GM12892 (cell line): ENCODE measurements at regions not wholly inside any gene's neighbourhood (a gene's known extent, or its start where the extent isn't known, plus 50 kb on each side); places are given as distances from the start of the nearest gene placed in this dataset.

ENCODE experiments used
- POLR2A ChIP-seq: IDR thresholded peaks from 2 replicates; pipeline ENCODE4 v1.6.1; 2011; ENCODE audit warnings: low read depth, low read length, control low read depth
- TAF1 ChIP-seq: IDR thresholded peaks from 2 replicates; pipeline ENCODE4 v1.6.1; 2011; ENCODE audit warnings: low read depth, mild to moderate bottlenecking, control low read depth, low read length, borderline replicate concordance

DNA sequence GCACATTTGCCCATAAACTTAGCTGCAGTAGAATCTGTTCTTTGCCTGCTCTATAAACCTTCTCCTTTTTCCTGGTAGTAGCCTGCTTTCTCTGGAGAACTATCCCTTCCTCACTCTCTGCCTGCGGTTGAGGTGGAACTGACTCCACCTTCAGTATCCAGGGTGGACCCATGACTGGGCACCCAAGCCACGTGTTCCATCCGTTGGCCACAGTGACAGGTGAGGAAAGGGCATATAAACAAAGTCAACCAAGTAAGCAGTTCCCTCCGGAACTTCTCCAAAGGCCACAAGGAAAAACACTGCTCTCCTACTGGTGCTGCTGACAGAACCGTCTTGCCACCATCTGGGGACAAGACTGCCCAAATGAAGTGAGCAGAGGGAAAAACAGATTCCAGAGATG is 218.8 kb downstream of the TFAP2A start:
- no peak for TF ChIP-seq TAF1
- TF ChIP-seq POLR2A = no peak
